Ovary (tissue), 7 donors: ENCODE measurements at regions not wholly inside any gene's neighbourhood (a gene's known extent, or its start where the extent isn't known, plus 50 kb on each side); places are given as distances from the start of the nearest gene placed in this dataset.
A peak's percentile ranks its signal among the peaks of the same experiment; 100 is the strongest.

ENCODE experiments used
- DNase-seq, 5 donors: peaks; one replicate each; pipeline ENCODE4 v3.0.0-alpha.2; 2019 to 2020
- H3K27ac ChIP-seq, 2 donors: fragments of 200-600 bp; one replicate each; pipeline versions ENCODE4 v1.5.1 to v1.8.0; 2019 to 2022
- H3K27me3 ChIP-seq: fragments of 200-600 bp; one replicate; pipeline ENCODE4 v1.8.0; 2022
- H3K36me3 ChIP-seq: fragments of 200-600 bp; sonication (generic); one replicate; pipeline ENCODE4 v1.5.1; 2019
- H3K4me1 ChIP-seq: one replicate; pipeline ENCODE4 v1.8.1; 2013; ENCODE audit warnings: mild to moderate bottlenecking, moderate library complexity; ENCODE audit not compliant: insufficient read depth
- H3K4me3 ChIP-seq: fragments of 200-600 bp; sonication (generic); one replicate; pipeline ENCODE4 v1.5.1; 2017
- H3K9me3 ChIP-seq, 2 donors: fragments of 200-600 bp in 1 of 2; sonication (generic) in 1 of 2; one replicate each; pipeline versions ENCODE4 v1.5.1 to v1.8.1; 2013 to 2019; ENCODE audit warnings: mild to moderate bottlenecking in 1 of 2, moderate library complexity in 1 of 2
- EP300 ChIP-seq: sonication (generic); formaldehyde crosslinking; IDR thresholded peaks from one replicate; pipeline ENCODE4 v1.6.1; 2017; ENCODE audit warnings: antibody characterized with exemption
- POLR2A ChIP-seq: fragments of 450-650 bp; IDR thresholded peaks from one replicate; pipeline ENCODE4 v1.6.1; 2017; ENCODE audit warnings: antibody characterized with exemption, mild to moderate bottlenecking, moderate library complexity
- WGBS, 3 donors: extraction: QIAGEN DNeasy Blood & Tissue Kit in 1 of 3; methylation state at CpG; one replicate each; pipeline versions ENCODE4 v1.1.5 to v1.1.7; 2013 to 2017; 5-methylcytosine and 5-hydroxymethylcytosine counted together
- intact Hi-C, 4 donors: fragments of 100-400 bp; cut with DNase I; formaldehyde crosslinking; loops; one replicate each; pipeline versions ENCODE4 v1.11.0 to v1.15.1; 2022 to 2023
- TF ChIP-seq, protein P1 (sequence below), 3 donors: fragments of 450-650 bp in 2 of 3; fragments of 200-600 bp in 1 of 3; IDR thresholded peaks; one replicate each; pipeline versions ENCODE4 v1.5.1 to v1.8.0; 2016 to 2022; ENCODE audit warnings: antibody characterized with exemption in 3 of 3, mild to moderate bottlenecking in 1 of 3
- donor health status: DM: no; HTN: no; CAD: no; lungs with moderate emphysema.
- donor health status: DM: no; HTN: no; CAD: no.
- donor health status: Bipolar disorder and iron deficiency.
- donor health status: DM: no; HTN: no; CAD: no.
- donor health status: DM: yes; HTN: yes; CAD: no.

DNA sequence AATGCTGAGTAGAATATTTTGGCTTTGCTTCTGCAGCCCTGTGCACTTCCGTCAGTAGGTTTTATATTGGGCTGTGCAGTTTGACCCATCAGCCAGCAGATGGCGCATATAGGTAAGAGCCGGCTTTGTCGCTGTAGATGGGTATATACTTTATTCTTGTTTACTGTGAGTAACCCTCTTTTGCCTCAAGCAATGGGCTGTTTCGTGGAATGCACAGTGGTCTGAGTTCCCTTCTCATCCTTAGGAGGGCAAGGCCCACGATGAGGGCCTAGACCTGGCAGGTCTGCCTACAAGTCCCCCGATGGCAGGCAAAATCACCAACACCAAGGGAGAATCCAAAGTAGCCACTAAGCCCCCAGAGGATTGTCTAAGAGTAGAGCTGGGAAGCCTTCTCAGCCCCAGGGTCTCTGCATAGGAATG, 1002.9 kb upstream of the KCND2 start:
- DNase-seq, result peak; percentile 18 to 57 (median 32)
- WGBS, 3 donors, result 13 to 23% (median 20%) methylated on average over 7 of the region's 7 CpGs

DNA sequence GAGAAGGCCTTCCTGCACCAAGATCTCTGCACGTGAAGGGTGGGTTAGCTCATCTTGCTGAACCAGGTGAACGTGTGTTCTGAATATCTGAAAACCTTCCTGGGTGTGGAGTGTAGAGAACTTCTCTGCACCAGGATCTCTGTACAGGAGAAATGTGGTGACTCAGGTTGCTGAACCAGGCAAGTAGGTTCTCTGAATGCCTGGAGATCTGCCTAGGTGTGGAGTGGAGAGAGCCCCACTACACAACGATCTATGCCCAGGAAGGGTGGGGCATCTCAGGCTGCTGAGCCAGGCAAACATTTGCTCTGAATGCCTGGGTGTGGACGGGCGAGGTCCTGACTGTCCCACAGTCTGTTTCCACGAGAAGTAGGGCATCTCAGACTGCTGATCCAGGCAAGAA, 1002.3 kb upstream of the KCND2 start:
- TF ChIP-seq POLR2A, result no peak
- no peak for TF ChIP-seq EP300
- TF ChIP-seq, protein P1, sequence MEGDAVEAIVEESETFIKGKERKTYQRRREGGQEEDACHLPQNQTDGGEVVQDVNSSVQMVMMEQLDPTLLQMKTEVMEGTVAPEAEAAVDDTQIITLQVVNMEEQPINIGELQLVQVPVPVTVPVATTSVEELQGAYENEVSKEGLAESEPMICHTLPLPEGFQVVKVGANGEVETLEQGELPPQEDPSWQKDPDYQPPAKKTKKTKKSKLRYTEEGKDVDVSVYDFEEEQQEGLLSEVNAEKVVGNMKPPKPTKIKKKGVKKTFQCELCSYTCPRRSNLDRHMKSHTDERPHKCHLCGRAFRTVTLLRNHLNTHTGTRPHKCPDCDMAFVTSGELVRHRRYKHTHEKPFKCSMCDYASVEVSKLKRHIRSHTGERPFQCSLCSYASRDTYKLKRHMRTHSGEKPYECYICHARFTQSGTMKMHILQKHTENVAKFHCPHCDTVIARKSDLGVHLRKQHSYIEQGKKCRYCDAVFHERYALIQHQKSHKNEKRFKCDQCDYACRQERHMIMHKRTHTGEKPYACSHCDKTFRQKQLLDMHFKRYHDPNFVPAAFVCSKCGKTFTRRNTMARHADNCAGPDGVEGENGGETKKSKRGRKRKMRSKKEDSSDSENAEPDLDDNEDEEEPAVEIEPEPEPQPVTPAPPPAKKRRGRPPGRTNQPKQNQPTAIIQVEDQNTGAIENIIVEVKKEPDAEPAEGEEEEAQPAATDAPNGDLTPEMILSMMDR (IDR thresholded peaks at IDR 0.05), result no peak
- 88 to 95% (median 92%) methylated on average over 6 of the region's 6 CpGs for whole genome bisulfite sequencing, 3 donors
- H3K27me3 ChIP-seq, result no peaks in the 10 kb centered on the region
- H3K36me3 ChIP-seq, result no peaks in the 10 kb centered on the region
- H3K4me3 ChIP-seq, result no peak overlapping the region
- no peaks in the 10 kb centered on the region for H3K9me3 ChIP-seq
- DNase-seq, result no peak
- intact Hi-C loops, result no loop called here
- no peak overlapping the region for H3K27ac ChIP-seq
- no peaks in the 10 kb centered on the region for H3K4me1 ChIP-seq

More for the DNA sequence above, 1002.9 kb upstream of the KCND2 start:
- H3K9me3 ChIP-seq, result no peaks in the 10 kb centered on the region
- H3K27me3 ChIP-seq, result no peaks in the 10 kb centered on the region
- TF ChIP-seq EP300, result no peak
- TF ChIP-seq, protein P1 (IDR thresholded peaks at IDR 0.05), result peak; percentile 26 to 52 (median 36)
- no peak overlapping the region for H3K27ac ChIP-seq
- intact Hi-C loops, result no loop called here
- no peak overlapping the region for H3K4me3 ChIP-seq
- no peaks in the 10 kb centered on the region for H3K36me3 ChIP-seq
- no peaks in the 10 kb centered on the region for H3K4me1 ChIP-seq

DNA sequence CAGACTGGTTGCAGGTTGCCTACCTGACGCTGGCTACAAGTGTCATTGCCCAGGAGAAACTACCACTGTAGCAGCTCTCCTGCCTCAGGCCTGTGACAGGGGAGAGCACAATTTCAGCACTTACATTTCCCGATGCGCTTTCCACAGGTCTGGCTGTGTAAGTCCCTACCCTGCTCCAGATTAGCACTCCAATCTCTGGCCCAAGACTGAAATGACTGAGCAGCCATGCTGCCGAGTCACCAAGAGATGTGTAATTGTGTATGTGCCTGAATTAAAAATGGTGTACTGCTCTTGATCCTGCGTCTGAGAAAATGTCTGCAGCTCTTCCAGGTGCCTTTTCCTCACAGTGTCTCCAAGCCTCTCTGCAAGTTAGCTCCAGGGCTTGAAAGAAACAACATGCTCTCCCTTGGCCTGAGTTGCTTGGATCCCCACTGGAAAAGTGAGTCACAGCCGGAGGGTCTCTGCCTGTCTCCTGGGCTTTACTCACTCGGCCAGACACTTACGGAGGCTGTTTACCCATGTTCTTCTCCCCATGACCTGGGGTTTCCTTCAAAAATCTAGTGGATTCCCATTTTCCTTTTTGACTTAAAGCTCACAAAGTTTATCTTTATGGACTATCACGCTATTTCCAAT, 1001.7 kb upstream of the KCND2 start:
- Histone ChIP-seq H3K27ac (no peak overlapping the region), H3K4me1 (no peaks in the 10 kb centered on the region), H3K27me3 (no peaks in the 10 kb centered on the region), H3K4me3 (no peak overlapping the region), H3K36me3 (no peaks in the 10 kb centered on the region), H3K9me3 (no peaks in the 10 kb centered on the region)
- TF ChIP-seq, protein P1 (IDR thresholded peaks at IDR 0.05), result no peak
- TF ChIP-seq POLR2A (no peak), EP300 (no peak)
- WGBS, 3 donors, result 84 to 93% (median 87%) methylated on average over 9 of the region's 9 CpGs
- intact Hi-C loops, result no loop called here
- no peak for DNase-seq

DNA sequence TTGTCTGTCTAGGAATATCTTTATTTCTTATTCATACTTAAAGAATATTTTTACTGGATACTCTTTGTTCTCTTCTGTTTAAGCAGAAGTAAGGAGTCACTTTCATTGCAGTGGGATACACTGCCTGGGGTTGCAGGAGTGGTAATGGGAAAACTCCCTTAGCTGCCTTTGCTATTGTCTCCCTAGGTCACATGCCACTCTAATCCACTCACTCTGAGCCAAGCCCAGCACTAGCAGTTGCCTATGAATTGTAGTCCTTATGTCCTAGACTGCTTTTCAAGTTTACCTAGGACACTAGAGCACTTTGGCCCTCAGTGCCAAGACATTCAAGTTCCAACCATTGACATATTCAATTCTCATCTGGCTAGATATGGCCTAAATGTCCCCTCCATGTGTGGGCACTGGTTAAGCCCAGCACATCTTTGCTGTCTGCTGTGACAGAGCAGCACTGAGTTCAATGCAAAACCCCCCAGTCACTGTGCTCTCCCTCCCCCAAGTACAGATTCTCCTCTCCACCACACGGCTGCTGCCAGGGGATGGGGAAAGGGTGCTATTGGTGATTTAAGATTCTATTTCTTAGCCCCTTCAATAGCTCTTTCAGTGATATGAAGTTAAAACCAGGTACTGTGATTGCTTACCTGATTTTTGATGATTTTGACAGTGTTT, 991.7 kb upstream of the KCND2 start:
- intact Hi-C loops, result no loop called here
- H3K4me3 ChIP-seq, result no peak overlapping the region
- no peaks in the 10 kb centered on the region for H3K36me3 ChIP-seq
- no peak overlapping the region for H3K27ac ChIP-seq
- TF ChIP-seq, protein P1 (IDR thresholded peaks at IDR 0.05), result no peak
- TF ChIP-seq EP300 (no peak), POLR2A (no peak)
- no peak for DNase-seq
- WGBS, 3 donors, result 73 to 87% (median 80%) methylated on average over 1 of the region's 1 CpG
- no peaks in the 10 kb centered on the region for H3K9me3 ChIP-seq
- H3K27me3 ChIP-seq, result no peaks in the 10 kb centered on the region
- H3K4me1 ChIP-seq, result no peaks in the 10 kb centered on the region
